T-cell (primary cell): ENCODE measurements at regions not wholly inside any gene's neighbourhood (a gene's known extent, or its start where the extent isn't known, plus 50 kb on each side); places are given as distances from the start of the nearest gene placed in this dataset.

Source experiments
- ATAC-seq, 4 experiments: fragments of 200-7000 bp in 3 of 4; fragments of 150-1000 bp in 1 of 4; cut with Tn5 transposase; replicated peaks in 1 of 4; 1 replicate in 3 of 4; 2 replicates in 1 of 4; pipeline ENCODE4 v1.10.0; 2021; ENCODE audit warnings: moderate library complexity in 3 of 4, mild to moderate bottlenecking in 2 of 4, moderate number of reproducible peaks in 1 of 4
- CTCF ChIA-PET, 2 donors: fragments of 300-600 bp; sonication (Branson Sonifier 250); formaldehyde crosslinking; loops; one replicate each; lab custom pipeline; 2022; ENCODE audit warnings: antibody characterized with exemption in 2 of 2; lab: Charles Lee
- POLR2A ChIA-PET, 2 donors: fragments of 300-600 bp; sonication (Branson Sonifier 250); formaldehyde crosslinking; loops; one replicate each; lab custom pipeline; 2022; ENCODE audit warnings: antibody characterized with exemption in 2 of 2; lab: Charles Lee
- DNase-seq, 35 experiments: peaks; one replicate each; pipeline versions ENCODE4 v3.0.0 to v3.0.0-alpha.2; 2013 to 2023
- H3K27ac ChIP-seq: one replicate; pipeline ENCODE4 v1.5.1; 2013; ENCODE audit warnings: low read length
- H3K27me3 ChIP-seq, 2 experiments: replicated peaks in 1 of 2; 1 replicate in 1 of 2; 2 replicates in 1 of 2; pipeline versions ENCODE4 v1.6.1 to v1.7.0; 2013; ENCODE audit warnings: low read length in 1 of 2, mixed read lengths in 1 of 2; ENCODE audit not compliant: control insufficient read depth in 2 of 2, insufficient read depth in 2 of 2; ENCODE audit errors: extremely low read depth in 1 of 2
- H3K36me3 ChIP-seq, 2 donors: 1 replicate in 1 of 2; 2 replicates in 1 of 2; pipeline versions ENCODE4 v1.6.1 to v1.7.0; 2013; ENCODE audit warnings: low read length in 1 of 2; ENCODE audit not compliant: control insufficient read depth in 2 of 2, insufficient read depth in 1 of 2; ENCODE audit errors: extremely low read depth in 1 of 2
- H3K4me1 ChIP-seq, 2 experiments: 1 replicate in 1 of 2; 2 replicates in 1 of 2; pipeline versions ENCODE4 v1.6.1 to v1.7.0; 2013; ENCODE audit warnings: low read length in 2 of 2, mixed read lengths in 1 of 2; ENCODE audit not compliant: insufficient read depth in 2 of 2, control insufficient read depth in 1 of 2; ENCODE audit errors: extremely low read depth in 1 of 2
- H3K4me3 ChIP-seq, 2 donors: 1 replicate in 1 of 2; 2 replicates in 1 of 2; pipeline versions ENCODE4 v1.5.1 to v1.7.0; 2013; ENCODE audit warnings: mild to moderate bottlenecking in 2 of 2, low read length in 1 of 2, moderate library complexity in 1 of 2; ENCODE audit not compliant: control insufficient read depth in 1 of 2; ENCODE audit errors: extremely low read depth in 1 of 2
- H3K9me3 ChIP-seq: 2 replicates; pipeline ENCODE4 v1.7.0; 2013
- H3K27ac Mint-ChIP-seq, 2 donors: one replicate each; pipeline ENCODE4 v1.8.0; 2020 to 2021; ENCODE audit warnings: mild to moderate bottlenecking in 2 of 2, mixed read lengths in 2 of 2
- H3K27me3 Mint-ChIP-seq, 2 donors: one replicate each; pipeline ENCODE4 v1.8.0; 2021 to 2022; ENCODE audit warnings: mixed read lengths in 2 of 2
- H3K36me3 Mint-ChIP-seq: one replicate; pipeline ENCODE4 v1.8.0; 2021; ENCODE audit warnings: mixed read lengths
- H3K4me1 Mint-ChIP-seq, 3 donors: one replicate each; pipeline ENCODE4 v1.8.0; 2020 to 2022; ENCODE audit warnings: mixed read lengths in 3 of 3, mild to moderate bottlenecking in 1 of 3
- H3K4me3 Mint-ChIP-seq, 3 donors: one replicate each; pipeline ENCODE4 v1.8.0; 2020 to 2022; ENCODE audit warnings: mild to moderate bottlenecking in 3 of 3, mixed read lengths in 3 of 3, moderate library complexity in 3 of 3
- H3K9me3 Mint-ChIP-seq, 3 donors: one replicate each; pipeline ENCODE4 v1.8.0; 2020 to 2022; ENCODE audit warnings: mixed read lengths in 3 of 3
- WGBS: methylation state at CpG from one replicate; pipeline ENCODE4 v1.1.5; 2013; ENCODE audit warnings: missing lambda C conversion rate; ENCODE audit not compliant: insufficient coverage; 5-methylcytosine and 5-hydroxymethylcytosine counted together

- H3K27ac ChIP-seq = no peak overlapping the region
- H3K4me3 Mint-ChIP-seq = no peak overlapping the region
- H3K27me3 ChIP-seq = no peaks in the 10 kb centered on the region
- no peaks in the 10 kb centered on the region for H3K9me3 ChIP-seq
- H3K4me1 Mint-ChIP-seq = peaks cover under 1 to 2% (median 1%) of the 10 kb centered on the region in 3 donors
- H3K4me1 ChIP-seq = no peaks in the 10 kb centered on the region
- no peaks in the 10 kb centered on the region for H3K36me3 Mint-ChIP-seq
- ATAC-seq = no peak
- 100% methylated on average over 1 of the region's 6 CpGs for WGBS
- DNase-seq = no peak
- no peaks in the 10 kb centered on the region for H3K9me3 Mint-ChIP-seq
- H3K36me3 ChIP-seq = no peaks in the 10 kb centered on the region
- no peak overlapping the region for H3K27ac Mint-ChIP-seq
- no peak overlapping the region for H3K4me3 ChIP-seq
- H3K27me3 Mint-ChIP-seq = no peaks in the 10 kb centered on the region
- POLR2A ChIA-PET = no interaction called here
- CTCF ChIA-PET = no interaction called here
Observed at GRCh38 chr11:105197071-105197815, 57.7 kb upstream of the CARD18 start.

- ATAC-seq (no peak), DNase-seq (no peak)
- Mint-ChIP-seq H3K27me3 (no peaks in the 10 kb centered on the region), H3K27ac (no peak overlapping the region), H3K4me1 (no peaks in the 10 kb centered on the region), H3K36me3 (no peaks in the 10 kb centered on the region), H3K4me3 (no peak overlapping the region), H3K9me3 (no peaks in the 10 kb centered on the region)
- no peaks in the 10 kb centered on the region for H3K27me3 ChIP-seq
- no peaks in the 10 kb centered on the region for H3K9me3 ChIP-seq
- H3K27ac ChIP-seq = no peak overlapping the region
- WGBS = no CpG with 5 or more reads among the region's 2 CpGs
- H3K4me1 ChIP-seq = no peaks in the 10 kb centered on the region
- CTCF ChIA-PET = no interaction called here
- no peak overlapping the region for H3K4me3 ChIP-seq
- no peaks in the 10 kb centered on the region for H3K36me3 ChIP-seq
- POLR2A ChIA-PET = no interaction called here
Observed at GRCh38 chr11:105193260-105193659, 53.7 kb upstream of the CARD18 start.

- Mint-ChIP-seq H3K36me3 (no peaks in the 10 kb centered on the region), H3K27me3 (no peaks in the 10 kb centered on the region), H3K4me3 (no peak overlapping the region), H3K4me1 (no peaks in the 10 kb centered on the region), H3K9me3 (no peaks in the 10 kb centered on the region), H3K27ac (no peak overlapping the region)
- H3K9me3 ChIP-seq = no peaks in the 10 kb centered on the region
- H3K27ac ChIP-seq = no peak overlapping the region
- no peaks in the 10 kb centered on the region for H3K27me3 ChIP-seq
- H3K4me3 ChIP-seq = no peak overlapping the region
- DNase-seq (no peak), ATAC-seq (no peak)
- no peaks in the 10 kb centered on the region for H3K4me1 ChIP-seq
- H3K36me3 ChIP-seq = no peaks in the 10 kb centered on the region
- ChIA-PET CTCF (no interaction called here), POLR2A (no interaction called here)
Observed at GRCh38 chr11:105192115-105192514, 52.5 kb upstream of the CARD18 start.

- no peak for DNase-seq
- Mint-ChIP-seq H3K4me3 (no peak overlapping the region), H3K27me3 (no peaks in the 10 kb centered on the region), H3K36me3 (no peaks in the 10 kb centered on the region), H3K27ac (no peak overlapping the region), H3K4me1 (no peaks in the 10 kb centered on the region), H3K9me3 (no peaks in the 10 kb centered on the region)
- ATAC-seq = no peak
- Histone ChIP-seq H3K4me3 (no peak overlapping the region), H3K9me3 (no peaks in the 10 kb centered on the region), H3K27ac (no peak overlapping the region), H3K36me3 (no peaks in the 10 kb centered on the region), H3K4me1 (no peaks in the 10 kb centered on the region), H3K27me3 (no peaks in the 10 kb centered on the region)
- ChIA-PET CTCF (interaction anchor here in 1 of 2 donors (0.7 kb wide), 1 partner anchor 674 kb away, joined by 3 read pairs; no protein-coding TSS in a partner anchor), POLR2A (no interaction called here)
- no CpG with 5 or more reads among the region's 2 CpGs for WGBS
Observed at GRCh38 chr11:105189581-105189980, 50.0 kb upstream of the CARD18 start.
